ENCODE measurements at regions not wholly inside any gene's neighbourhood (a gene's known extent, or its start where the extent isn't known, plus 50 kb on each side); places are given as distances from the start of the nearest gene placed in this dataset.

- TF ChIP-seq REST (IDR thresholded peaks at IDR 0.05; ENCODE audit: low read depth) (no peak), ZNF274 (IDR thresholded peaks at IDR 0.05; ENCODE audit: low read depth, low read length) (no peak)
Observed at GRCh38 chr20:56833427-56833826, 204.3 kb downstream of the TFAP2C start (continued).

- no peak overlapping the region for H3K4me2 ChIP-seq (ENCODE audit: low read length)
- no peaks in the 10 kb centered on the region for H3K79me2 ChIP-seq (ENCODE audit: insufficient read depth, low read length)
- ChIA-PET POLR2A (no interaction called here), RAD21 (ENCODE audit: low non-redundant PET in 1 of 2, low total read pairs in 2 of 2, uncharacterized antibody in 2 of 2, unreplicated experiment in 2 of 2) (no interaction called here), CTCF (no interaction called here)
- H3K4me3 ChIP-seq (replicated peaks in 1 of 2; ENCODE audit: low read depth in 1 of 2, low read length in 2 of 2), result no peak overlapping the region
- H3K9me3 ChIP-seq (ENCODE audit: control insufficient read depth in 1 of 2, insufficient read depth in 1 of 2, low read depth in 1 of 2, low read length in 2 of 2), result no peaks in the 10 kb centered on the region
- no peaks in the 10 kb centered on the region for H3K9me2 ChIP-seq (ENCODE audit: insufficient read depth)
- no peak for DNase-seq (ENCODE audit: low read depth, low spot score)
- H3K4me1 ChIP-seq (ENCODE audit: control insufficient read depth in 1 of 2, insufficient read depth in 2 of 2, low read length in 2 of 2), result peaks cover 0 to 2% of the 10 kb centered on the region in 2 experiments; a peak in 1 of 4 replicates
- no peak for ATAC-seq
- peaks cover 62% of the 10 kb centered on the region for H3K27me3 ChIP-seq (ENCODE audit: insufficient read depth, low read length)
- no TSS peak for BruUV-seq (replicated peaks)
- H3K27ac ChIP-seq (ENCODE audit: low read depth, low read length), result no peak overlapping the region
- H3K9ac ChIP-seq (ENCODE audit: low read length), result no peak overlapping the region
- H4K20me1 ChIP-seq (ENCODE audit: insufficient read depth), result no peaks in the 10 kb centered on the region
- intact Hi-C loops (cut with micrococcal nuclease), result no loop called here
- H3K36me3 ChIP-seq (ENCODE audit: control insufficient read depth in 1 of 2, insufficient read depth in 2 of 2, low read length in 2 of 2), result no peaks in the 10 kb centered on the region
- no peak overlapping the region for H2AFZ ChIP-seq (ENCODE audit: low read depth, low read length, poor library complexity, severe bottlenecking)
- TF ChIP-seq ZBTB33 (IDR thresholded peaks at IDR 0.05; ENCODE audit: extremely low read depth, insufficient replicate concordance, low read length) (no peak), RAD21 (IDR thresholded peaks at IDR 0.05; ENCODE audit: low read depth) (no peak), CEBPB (IDR thresholded peaks at IDR 0.05; ENCODE audit: low read depth) (no peak), SIN3A (IDR thresholded peaks at IDR 0.05; ENCODE audit: low read depth) (no peak), EGR1 (IDR thresholded peaks at IDR 0.05; ENCODE audit: low read depth) (no peak), CBX3 (IDR thresholded peaks at IDR 0.05; ENCODE audit: low read depth) (no peak), POLR2A (IDR thresholded peaks at IDR 0.05; ENCODE audit: borderline replicate concordance, extremely low read depth, insufficient read depth, insufficient read length) (no peak), MAX (IDR thresholded peaks at IDR 0.05) (no peak), CTCF (IDR thresholded peaks at IDR 0.05 in 2 of 3, conservative IDR thresholded peaks at IDR 0.05 in 1 of 3; ENCODE audit: borderline replicate concordance in 1 of 3, insufficient read depth in 1 of 3, low read depth in 2 of 3, low read length in 2 of 3) (no peak), POLR2AphosphoS5 (IDR thresholded peaks at IDR 0.05; ENCODE audit: low read depth, low read length) (no peak), ELF1 (IDR thresholded peaks at IDR 0.05; ENCODE audit: borderline replicate concordance, low read depth) (no peak), ZFX (IDR thresholded peaks at IDR 0.05) (no peak), EZH2 (IDR thresholded peaks at IDR 0.05) (no peak), EZH2phosphoT487 (IDR thresholded peaks at IDR 0.05; ENCODE audit: borderline replicate concordance) (no peak), FOSL1 (IDR thresholded peaks at IDR 0.05; ENCODE audit: low read depth) (no peak), ATF3 (IDR thresholded peaks at IDR 0.05) (no peak), SP1 (IDR thresholded peaks at IDR 0.05; ENCODE audit: low read depth) (no peak)
Observed at GRCh38 chr20:56835829-56836550, 206.9 kb downstream of the TFAP2C start.
